Caco-2 (cell line): ENCODE measurements at regions not wholly inside any gene's neighbourhood (a gene's known extent, or its start where the extent isn't known, plus 50 kb on each side); places are given as distances from the start of the nearest gene placed in this dataset.

Source experiments
- BruUV-seq: library from RNA; stranded (reverse); fragments of 400-500 nt; replicated peaks from 2 replicates; lab custom pipeline; 2021; lab: Mats Ljungman, UMichigan
- CTCF ChIA-PET: fragments of 300-600 bp; sonication (Branson Sonifier 250); formaldehyde crosslinking; loops from one replicate; lab custom pipeline; 2022; ENCODE audit warnings: antibody characterized with exemption; lab: Charles Lee
- POLR2A ChIA-PET: fragments of 300-600 bp; sonication (Branson Sonifier 250); formaldehyde crosslinking; loops from one replicate; lab custom pipeline; 2022; ENCODE audit warnings: antibody characterized with exemption; lab: Charles Lee
- DNase-seq, 2 experiments: peaks; one replicate each; pipeline versions ENCODE4 v3.0.0 to v3.0.0-alpha.2; 2020 to 2022
- H3K27me3 ChIP-seq: replicated peaks from 2 replicates; pipeline ENCODE4 v1.6.0; 2011; ENCODE audit warnings: low read length; ENCODE audit not compliant: control insufficient read depth, insufficient read depth
- H3K36me3 ChIP-seq: 2 replicates; pipeline ENCODE4 v1.5.1; 2011; ENCODE audit warnings: low read length; ENCODE audit not compliant: control insufficient read depth, insufficient read depth
- H3K4me1 ChIP-seq: fragments of 250-450 bp; sonication (Bioruptor Pico); 2 replicates; pipeline ENCODE4 v1.5.1; 2020; ENCODE audit warnings: mild to moderate bottlenecking
- H3K4me3 ChIP-seq: 2 replicates; pipeline ENCODE4 v1.5.1; 2011; ENCODE audit warnings: low read depth, mild to moderate bottlenecking, control low read depth, low read length
- H3K9me3 ChIP-seq: fragments of 250-450 bp; sonication (Bioruptor Pico); 2 replicates; pipeline ENCODE4 v1.5.1; 2020; ENCODE audit warnings: mild to moderate bottlenecking, moderate library complexity
- H3K27ac Mint-ChIP-seq: one replicate; pipeline ENCODE4 v1.8.0; 2022; ENCODE audit warnings: mixed read lengths; ENCODE audit not compliant: unreplicated experiment
- H3K27me3 Mint-ChIP-seq: one replicate; pipeline ENCODE4 v1.8.0; 2022; ENCODE audit warnings: mixed read lengths; ENCODE audit not compliant: insufficient read depth, unreplicated experiment
- H3K36me3 Mint-ChIP-seq: one replicate; pipeline ENCODE4 v1.8.0; 2022; ENCODE audit warnings: mild to moderate bottlenecking, mixed read lengths; ENCODE audit not compliant: insufficient read depth, unreplicated experiment
- H3K4me1 Mint-ChIP-seq: one replicate; pipeline ENCODE4 v1.8.0; 2022; ENCODE audit warnings: low read depth, mixed read lengths; ENCODE audit not compliant: unreplicated experiment
- H3K4me3 Mint-ChIP-seq: one replicate; pipeline ENCODE4 v1.8.0; 2022; ENCODE audit warnings: mild to moderate bottlenecking, moderate library complexity, mixed read lengths; ENCODE audit not compliant: unreplicated experiment
- H3K9me3 Mint-ChIP-seq: one replicate; pipeline ENCODE4 v1.8.0; 2022; ENCODE audit warnings: mixed read lengths; ENCODE audit not compliant: unreplicated experiment
- intact Hi-C: fragments of 100-400 bp; cut with micrococcal nuclease; formaldehyde crosslinking; loops from one replicate; pipeline ENCODE4 v1.10.0; 2022; ENCODE audit not compliant: unreplicated experiment
- TF ChIP-seq, protein P1 (sequence below), 2 experiments: fragments of 200-600 bp in 1 of 2; IDR thresholded peaks; 1 replicate in 1 of 2; 2 replicates in 1 of 2; pipeline versions ENCODE4 v1.5.1 to v1.8.0; 2011 to 2022; ENCODE audit warnings: antibody characterized with exemption in 1 of 2, control low read depth in 1 of 2, inconsistent platforms in 1 of 2, low read depth in 1 of 2, low read length in 1 of 2, mild to moderate bottlenecking in 1 of 2, moderate library complexity in 1 of 2; ENCODE audit not compliant: insufficient read depth in 1 of 2, severe bottlenecking in 1 of 2, unreplicated experiment in 1 of 2

DNA sequence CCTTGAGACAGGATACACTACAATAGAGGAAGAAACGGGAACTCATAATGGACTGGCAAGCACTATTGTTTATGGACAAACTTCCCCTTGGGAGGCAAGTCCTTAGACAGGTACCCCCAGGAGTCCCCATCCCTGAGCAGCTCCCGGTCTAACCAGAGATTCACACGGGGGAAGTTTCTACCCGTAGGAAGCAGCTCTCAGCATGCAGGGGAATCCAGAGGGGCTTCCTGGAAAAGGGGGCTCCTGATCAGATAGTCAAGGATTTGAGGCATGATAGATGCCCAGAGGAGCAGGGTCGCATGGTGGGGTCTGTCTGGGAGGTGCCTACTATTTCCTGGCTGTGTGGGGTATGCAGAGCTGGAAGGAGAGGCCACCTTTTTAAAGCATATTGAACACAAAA lies 282.4 kb upstream of the RTL1 start:
- TF ChIP-seq, protein P1, sequence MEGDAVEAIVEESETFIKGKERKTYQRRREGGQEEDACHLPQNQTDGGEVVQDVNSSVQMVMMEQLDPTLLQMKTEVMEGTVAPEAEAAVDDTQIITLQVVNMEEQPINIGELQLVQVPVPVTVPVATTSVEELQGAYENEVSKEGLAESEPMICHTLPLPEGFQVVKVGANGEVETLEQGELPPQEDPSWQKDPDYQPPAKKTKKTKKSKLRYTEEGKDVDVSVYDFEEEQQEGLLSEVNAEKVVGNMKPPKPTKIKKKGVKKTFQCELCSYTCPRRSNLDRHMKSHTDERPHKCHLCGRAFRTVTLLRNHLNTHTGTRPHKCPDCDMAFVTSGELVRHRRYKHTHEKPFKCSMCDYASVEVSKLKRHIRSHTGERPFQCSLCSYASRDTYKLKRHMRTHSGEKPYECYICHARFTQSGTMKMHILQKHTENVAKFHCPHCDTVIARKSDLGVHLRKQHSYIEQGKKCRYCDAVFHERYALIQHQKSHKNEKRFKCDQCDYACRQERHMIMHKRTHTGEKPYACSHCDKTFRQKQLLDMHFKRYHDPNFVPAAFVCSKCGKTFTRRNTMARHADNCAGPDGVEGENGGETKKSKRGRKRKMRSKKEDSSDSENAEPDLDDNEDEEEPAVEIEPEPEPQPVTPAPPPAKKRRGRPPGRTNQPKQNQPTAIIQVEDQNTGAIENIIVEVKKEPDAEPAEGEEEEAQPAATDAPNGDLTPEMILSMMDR (IDR thresholded peaks at IDR 0.05; ENCODE audit: insufficient read depth in 1 of 2, low read depth in 1 of 2, low read length in 1 of 2, severe bottlenecking in 1 of 2, unreplicated experiment in 1 of 2): no peak
- no peak for DNase-seq
- H3K36me3 Mint-ChIP-seq: no peaks in the 10 kb centered on the region
- no peak overlapping the region for H3K27ac Mint-ChIP-seq
- POLR2A ChIA-PET: interaction anchor here (0.5 kb wide), 1 partner anchor 877 kb away, joined by 4 read pairs; no protein-coding TSS in a partner anchor
- intact Hi-C loops: no loop called here
- no TSS peak for BruUV-seq
- peaks cover 8% of the 10 kb centered on the region for H3K27me3 Mint-ChIP-seq
- H3K4me1 Mint-ChIP-seq: no peaks in the 10 kb centered on the region
- no peak overlapping the region for H3K4me3 Mint-ChIP-seq
- Histone ChIP-seq H3K36me3 (no peaks in the 10 kb centered on the region), H3K9me3 (no peaks in the 10 kb centered on the region), H3K4me1 (no peaks in the 10 kb centered on the region), H3K4me3 (no peak overlapping the region), H3K27me3 (no peaks in the 10 kb centered on the region)
- CTCF ChIA-PET: no interaction called here
- peaks cover 16% of the 10 kb centered on the region for H3K9me3 Mint-ChIP-seq

DNA sequence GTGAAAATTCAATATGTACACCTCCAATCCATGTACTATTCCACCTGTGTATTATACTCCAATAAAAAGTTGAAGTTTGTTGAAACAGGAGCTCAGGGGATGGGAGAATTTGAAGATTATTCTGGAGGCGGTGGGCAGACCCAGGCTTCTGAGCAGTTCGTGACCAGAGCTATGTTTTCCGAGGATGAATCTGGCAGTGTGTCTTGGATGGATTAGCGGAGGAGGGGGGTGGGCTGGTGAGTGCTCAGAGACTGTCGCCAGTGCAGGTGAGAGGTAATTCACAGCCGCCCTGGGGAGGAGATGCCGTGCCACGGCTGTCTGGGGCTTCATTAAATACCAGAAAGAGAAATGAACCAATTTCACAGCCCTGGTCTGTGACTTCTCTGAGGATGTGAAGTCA lies 283.0 kb upstream of the RTL1 start:
- ChIA-PET POLR2A (interaction anchor here (0.5 kb wide), 1 partner anchor 877 kb away, joined by 4 read pairs; no protein-coding TSS in a partner anchor), CTCF (no interaction called here)
- Histone ChIP-seq H3K4me3 (no peak overlapping the region), H3K36me3 (no peaks in the 10 kb centered on the region), H3K27me3 (no peaks in the 10 kb centered on the region), H3K9me3 (no peaks in the 10 kb centered on the region), H3K4me1 (no peaks in the 10 kb centered on the region)
- H3K27ac Mint-ChIP-seq: no peak overlapping the region
- intact Hi-C loops: no loop called here
- TF ChIP-seq, protein P1 (IDR thresholded peaks at IDR 0.05; ENCODE audit: insufficient read depth in 1 of 2, low read depth in 1 of 2, low read length in 1 of 2, severe bottlenecking in 1 of 2, unreplicated experiment in 1 of 2): no peak
- H3K27me3 Mint-ChIP-seq: peaks cover 8% of the 10 kb centered on the region
- DNase-seq: no peak
- H3K4me3 Mint-ChIP-seq: no peak overlapping the region
- H3K36me3 Mint-ChIP-seq: no peaks in the 10 kb centered on the region
- no peaks in the 10 kb centered on the region for H3K4me1 Mint-ChIP-seq
- peaks cover 16% of the 10 kb centered on the region for H3K9me3 Mint-ChIP-seq
- BruUV-seq: no TSS peak

DNA sequence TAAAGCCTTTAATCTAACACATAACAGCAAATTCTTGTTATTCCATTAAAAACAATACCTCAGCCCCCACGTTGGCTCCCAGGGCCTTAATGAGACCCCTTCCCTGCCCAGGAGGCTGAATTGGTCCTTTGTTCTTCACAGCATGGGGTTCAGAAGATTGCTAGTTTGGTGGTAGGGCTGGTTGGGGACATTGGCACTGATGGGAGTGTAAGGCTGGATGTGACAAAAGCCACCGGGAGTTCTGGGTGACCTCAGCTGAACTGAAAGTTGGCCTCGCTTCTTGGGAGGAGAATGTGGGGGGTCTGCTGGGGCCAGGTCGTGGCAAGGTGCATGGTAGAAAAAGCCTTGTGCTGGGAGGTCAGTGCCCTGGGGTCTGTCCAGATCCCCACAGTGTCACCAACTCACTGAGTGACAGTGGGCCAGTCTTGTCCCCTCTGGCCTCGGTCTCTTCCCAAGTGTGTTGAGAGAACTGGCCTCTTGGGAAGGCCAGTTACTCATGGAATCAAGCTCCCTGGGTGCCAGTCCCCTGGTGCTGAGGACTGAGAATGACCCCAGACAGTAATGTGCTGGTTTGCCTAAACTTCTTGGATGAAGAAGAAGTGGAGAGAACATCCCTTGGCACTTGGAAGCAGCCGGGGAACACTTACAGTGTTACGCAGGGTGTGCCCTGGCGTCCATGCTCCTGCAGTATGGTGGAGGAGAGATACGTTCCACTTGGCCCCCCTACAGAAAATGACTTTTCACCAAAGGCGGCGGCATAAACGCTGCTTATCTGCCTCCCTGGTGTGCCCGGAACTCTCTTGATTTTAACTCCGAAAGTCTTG lies 283.7 kb upstream of the RTL1 start:
- no peak for DNase-seq
- Mint-ChIP-seq H3K27me3 (peaks cover 8% of the 10 kb centered on the region), H3K9me3 (peaks cover 16% of the 10 kb centered on the region), H3K27ac (no peak overlapping the region), H3K4me1 (no peaks in the 10 kb centered on the region), H3K36me3 (no peaks in the 10 kb centered on the region), H3K4me3 (no peak overlapping the region)
- intact Hi-C loops: no loop called here
- Histone ChIP-seq H3K9me3 (no peaks in the 10 kb centered on the region), H3K27me3 (no peaks in the 10 kb centered on the region), H3K36me3 (no peaks in the 10 kb centered on the region), H3K4me1 (no peaks in the 10 kb centered on the region), H3K4me3 (no peak overlapping the region)
- POLR2A ChIA-PET: no interaction called here
- CTCF ChIA-PET: no interaction called here
- TF ChIP-seq, protein P1 (IDR thresholded peaks at IDR 0.05; ENCODE audit: insufficient read depth in 1 of 2, low read depth in 1 of 2, low read length in 1 of 2, severe bottlenecking in 1 of 2, unreplicated experiment in 1 of 2): no peak
- BruUV-seq: no TSS peak
